Liver (tissue), 3 donors: ENCODE measurements at regions not wholly inside any gene's neighbourhood (a gene's known extent, or its start where the extent isn't known, plus 50 kb on each side); places are given as distances from the start of the nearest gene placed in this dataset.

Experiments
- EGR1 ChIP-seq, 2 donors: IDR thresholded peaks; 2 replicates each; pipeline ENCODE4 v1.6.1; 2016 to 2018; ENCODE audit warnings: antibody characterized with exemption in 2 of 2, low read depth in 2 of 2
- FOXA1 ChIP-seq: IDR thresholded peaks from 2 replicates; pipeline ENCODE4 v1.6.1; 2016; ENCODE audit warnings: antibody characterized with exemption
- GABPA ChIP-seq, 2 donors: IDR thresholded peaks in 1 of 2; conservative IDR thresholded peaks in 1 of 2; 2 replicates each; pipeline ENCODE4 v1.6.1; 2016; ENCODE audit warnings: antibody characterized with exemption in 2 of 2, mild to moderate bottlenecking in 1 of 2, moderate library complexity in 1 of 2
- MAX ChIP-seq: IDR thresholded peaks from 2 replicates; pipeline ENCODE4 v1.6.1; 2016; ENCODE audit warnings: antibody characterized with exemption
- RAD21 ChIP-seq, 2 donors: IDR thresholded peaks; 2 replicates each; pipeline ENCODE4 v1.6.1; 2016; ENCODE audit warnings: antibody characterized with exemption in 2 of 2, mild to moderate bottlenecking in 2 of 2
- RXRA ChIP-seq, 2 donors: IDR thresholded peaks; 2 replicates each; pipeline ENCODE4 v1.6.1; 2017 to 2018; ENCODE audit warnings: antibody characterized with exemption in 2 of 2, mild to moderate bottlenecking in 1 of 2
- SP1 ChIP-seq: IDR thresholded peaks from 2 replicates; pipeline ENCODE4 v1.6.1; 2018; ENCODE audit warnings: antibody characterized with exemption, mild to moderate bottlenecking
- TAF1 ChIP-seq: conservative IDR thresholded peaks from 2 replicates; pipeline ENCODE4 v1.6.1; 2016; ENCODE audit warnings: antibody characterized with exemption, mild to moderate bottlenecking
- YY1 ChIP-seq: IDR thresholded peaks from 2 replicates; pipeline ENCODE4 v1.6.1; 2016; ENCODE audit warnings: antibody characterized with exemption, mild to moderate bottlenecking
- ZBTB33 ChIP-seq: IDR thresholded peaks from 2 replicates; pipeline ENCODE4 v1.6.1; 2016; ENCODE audit warnings: antibody characterized with exemption
- TF ChIP-seq, protein P1 (sequence below): fragments of 150-350 bp; IDR thresholded peaks from 2 replicates; pipeline ENCODE4 v1.5.1; 2017; ENCODE audit warnings: improper control_type of control experiment, low read depth, low read length; ENCODE audit not compliant: missing input control
- TF ChIP-seq, protein P2 (sequence below): IDR thresholded peaks from 2 replicates; pipeline ENCODE4 v1.6.1; 2016; ENCODE audit warnings: antibody characterized with exemption, mild to moderate bottlenecking
- donor health status: healthy.
- donor health status: healthy.

DNA sequence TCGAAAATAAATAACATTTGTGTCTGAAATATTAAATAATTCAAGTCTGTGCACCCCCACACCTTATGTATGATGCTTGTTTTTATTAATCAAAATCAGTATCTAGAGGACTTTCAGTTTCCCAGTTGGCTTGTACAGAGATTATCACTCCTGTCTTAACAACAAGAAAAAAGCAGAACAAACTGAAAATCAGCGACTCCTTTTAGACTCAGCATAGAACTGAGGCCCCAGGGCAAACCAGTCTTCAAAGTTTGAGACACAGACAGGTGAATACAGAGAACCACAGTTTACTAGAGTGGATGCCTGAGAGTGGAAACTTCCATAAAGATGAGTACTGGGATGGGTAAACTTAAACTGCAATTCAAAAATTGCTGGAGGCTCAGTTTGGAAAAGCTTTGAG lies 142.8 kb upstream of the KLF8 start:
- no peak for TF ChIP-seq MAX
- TF ChIP-seq, protein P1, sequence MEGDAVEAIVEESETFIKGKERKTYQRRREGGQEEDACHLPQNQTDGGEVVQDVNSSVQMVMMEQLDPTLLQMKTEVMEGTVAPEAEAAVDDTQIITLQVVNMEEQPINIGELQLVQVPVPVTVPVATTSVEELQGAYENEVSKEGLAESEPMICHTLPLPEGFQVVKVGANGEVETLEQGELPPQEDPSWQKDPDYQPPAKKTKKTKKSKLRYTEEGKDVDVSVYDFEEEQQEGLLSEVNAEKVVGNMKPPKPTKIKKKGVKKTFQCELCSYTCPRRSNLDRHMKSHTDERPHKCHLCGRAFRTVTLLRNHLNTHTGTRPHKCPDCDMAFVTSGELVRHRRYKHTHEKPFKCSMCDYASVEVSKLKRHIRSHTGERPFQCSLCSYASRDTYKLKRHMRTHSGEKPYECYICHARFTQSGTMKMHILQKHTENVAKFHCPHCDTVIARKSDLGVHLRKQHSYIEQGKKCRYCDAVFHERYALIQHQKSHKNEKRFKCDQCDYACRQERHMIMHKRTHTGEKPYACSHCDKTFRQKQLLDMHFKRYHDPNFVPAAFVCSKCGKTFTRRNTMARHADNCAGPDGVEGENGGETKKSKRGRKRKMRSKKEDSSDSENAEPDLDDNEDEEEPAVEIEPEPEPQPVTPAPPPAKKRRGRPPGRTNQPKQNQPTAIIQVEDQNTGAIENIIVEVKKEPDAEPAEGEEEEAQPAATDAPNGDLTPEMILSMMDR, result no peak
- TF ChIP-seq FOXA1, result no peak
- no peak for TF ChIP-seq SP1
- TF ChIP-seq RAD21 (IDR thresholded peaks at IDR 0.05), result no peak
- TF ChIP-seq, protein P2, sequence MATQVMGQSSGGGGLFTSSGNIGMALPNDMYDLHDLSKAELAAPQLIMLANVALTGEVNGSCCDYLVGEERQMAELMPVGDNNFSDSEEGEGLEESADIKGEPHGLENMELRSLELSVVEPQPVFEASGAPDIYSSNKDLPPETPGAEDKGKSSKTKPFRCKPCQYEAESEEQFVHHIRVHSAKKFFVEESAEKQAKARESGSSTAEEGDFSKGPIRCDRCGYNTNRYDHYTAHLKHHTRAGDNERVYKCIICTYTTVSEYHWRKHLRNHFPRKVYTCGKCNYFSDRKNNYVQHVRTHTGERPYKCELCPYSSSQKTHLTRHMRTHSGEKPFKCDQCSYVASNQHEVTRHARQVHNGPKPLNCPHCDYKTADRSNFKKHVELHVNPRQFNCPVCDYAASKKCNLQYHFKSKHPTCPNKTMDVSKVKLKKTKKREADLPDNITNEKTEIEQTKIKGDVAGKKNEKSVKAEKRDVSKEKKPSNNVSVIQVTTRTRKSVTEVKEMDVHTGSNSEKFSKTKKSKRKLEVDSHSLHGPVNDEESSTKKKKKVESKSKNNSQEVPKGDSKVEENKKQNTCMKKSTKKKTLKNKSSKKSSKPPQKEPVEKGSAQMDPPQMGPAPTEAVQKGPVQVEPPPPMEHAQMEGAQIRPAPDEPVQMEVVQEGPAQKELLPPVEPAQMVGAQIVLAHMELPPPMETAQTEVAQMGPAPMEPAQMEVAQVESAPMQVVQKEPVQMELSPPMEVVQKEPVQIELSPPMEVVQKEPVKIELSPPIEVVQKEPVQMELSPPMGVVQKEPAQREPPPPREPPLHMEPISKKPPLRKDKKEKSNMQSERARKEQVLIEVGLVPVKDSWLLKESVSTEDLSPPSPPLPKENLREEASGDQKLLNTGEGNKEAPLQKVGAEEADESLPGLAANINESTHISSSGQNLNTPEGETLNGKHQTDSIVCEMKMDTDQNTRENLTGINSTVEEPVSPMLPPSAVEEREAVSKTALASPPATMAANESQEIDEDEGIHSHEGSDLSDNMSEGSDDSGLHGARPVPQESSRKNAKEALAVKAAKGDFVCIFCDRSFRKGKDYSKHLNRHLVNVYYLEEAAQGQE, result no peak
- no peak for TF ChIP-seq TAF1
- TF ChIP-seq RXRA (IDR thresholded peaks at IDR 0.05), result no peak
- TF ChIP-seq ZBTB33, result no peak
- no peak for TF ChIP-seq YY1
- TF ChIP-seq GABPA (IDR thresholded peaks at IDR 0.05 in 1 of 2, conservative IDR thresholded peaks at IDR 0.05 in 1 of 2), result no peak
- no peak for TF ChIP-seq EGR1 (IDR thresholded peaks at IDR 0.05; ENCODE audit: low read depth in 2 of 2)
